NCI-H1694 treated with DMSO at 0.1 percent for 48 hours (cell line): ENCODE measurements at regions not wholly inside any gene's neighbourhood (a gene's known extent, or its start where the extent isn't known, plus 50 kb on each side); places are given as distances from the start of the nearest gene placed in this dataset.
"Not testable (repeated sequence)": the region's sequence is repeated elsewhere in the genome, so short reads cannot be mapped to it uniquely, and the experiment has no call there.

ENCODE experiments used
- DNase-seq: peaks from one replicate; lab custom pipeline; 2025; lab: John Stamatoyannopoulos, UW

DNA sequence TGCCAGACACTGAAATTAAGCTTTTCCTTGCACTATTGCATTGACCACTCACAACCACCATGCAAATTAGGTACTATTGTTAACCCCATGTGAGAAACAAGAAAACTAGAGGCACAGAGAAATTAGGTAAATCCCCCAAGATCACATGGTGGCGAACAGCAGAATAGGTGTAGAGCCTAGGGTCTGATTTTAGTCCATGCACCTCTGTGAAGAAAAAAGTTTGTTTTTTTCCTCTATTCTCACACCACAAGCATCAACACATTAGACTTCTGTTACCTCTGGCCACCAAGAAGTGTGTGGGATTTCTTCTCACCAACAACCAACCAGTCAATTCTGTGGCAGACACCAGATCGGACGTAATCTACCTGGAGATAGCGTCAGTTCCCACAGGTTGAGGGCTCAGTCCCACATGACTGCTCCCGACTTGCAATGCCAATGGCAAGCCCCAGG lies 391.9 kb downstream of the COG6 start:
- DNase-seq: no peak

DNA sequence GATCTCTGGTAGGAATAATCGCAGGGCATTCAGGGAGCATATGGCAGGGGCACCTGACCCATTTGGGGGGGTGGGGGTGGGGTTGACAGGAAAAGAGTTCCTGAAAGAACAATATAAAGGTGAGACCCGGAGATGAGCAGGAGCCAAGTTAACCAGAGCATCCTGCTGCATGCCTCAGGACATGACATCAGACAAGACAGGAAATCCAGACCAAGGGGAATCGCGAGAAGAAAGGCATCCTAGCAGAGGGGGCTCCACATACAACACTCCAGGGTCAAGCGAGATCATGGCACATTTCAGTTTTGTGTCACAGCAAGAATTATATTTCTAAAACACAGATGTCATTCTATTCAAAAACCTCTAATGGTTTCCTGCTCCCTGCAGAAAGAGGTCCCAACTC lies 393.1 kb downstream of the COG6 start:
- DNase-seq: no peak

DNA sequence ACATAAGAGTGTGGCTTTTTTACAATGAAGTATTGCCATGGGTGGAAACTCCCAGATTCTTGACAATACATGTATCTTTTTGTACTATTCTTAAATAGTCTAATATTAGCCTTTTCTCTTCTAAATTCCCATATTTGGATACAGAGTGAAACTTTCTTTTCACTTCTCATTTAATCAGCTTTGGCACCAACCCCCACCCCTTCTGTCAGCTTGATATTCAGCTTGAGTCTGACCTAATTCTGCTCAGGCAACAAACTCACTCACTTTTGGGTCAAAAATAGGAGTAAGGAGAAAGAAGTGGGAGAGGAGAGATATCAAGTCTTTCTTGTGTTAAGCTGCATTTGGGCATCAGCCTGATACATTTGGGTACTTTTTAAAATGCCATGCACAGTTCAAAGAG lies 397.5 kb downstream of the COG6 start:
- DNase-seq: no peak

DNA sequence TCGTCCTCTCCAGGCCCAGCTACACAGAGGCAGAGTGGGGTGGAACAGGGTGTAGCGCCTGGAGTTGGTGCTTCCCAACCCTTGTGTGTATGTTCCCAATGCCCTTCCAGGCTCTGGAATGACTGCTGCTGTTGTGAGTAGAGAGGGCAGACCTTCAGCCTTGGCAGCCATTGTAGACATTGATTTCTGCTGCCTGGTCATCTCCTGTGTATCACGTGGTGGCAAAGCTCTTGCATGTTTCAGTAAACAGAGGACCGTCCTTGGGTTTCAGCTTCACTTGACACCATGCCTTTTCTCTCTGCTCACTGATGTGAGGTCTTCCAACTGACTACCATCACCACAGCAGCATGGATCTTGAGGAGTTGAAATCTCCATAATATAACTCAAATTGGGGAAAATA lies 397.9 kb downstream of the COG6 start:
- DNase-seq: no peak

DNA sequence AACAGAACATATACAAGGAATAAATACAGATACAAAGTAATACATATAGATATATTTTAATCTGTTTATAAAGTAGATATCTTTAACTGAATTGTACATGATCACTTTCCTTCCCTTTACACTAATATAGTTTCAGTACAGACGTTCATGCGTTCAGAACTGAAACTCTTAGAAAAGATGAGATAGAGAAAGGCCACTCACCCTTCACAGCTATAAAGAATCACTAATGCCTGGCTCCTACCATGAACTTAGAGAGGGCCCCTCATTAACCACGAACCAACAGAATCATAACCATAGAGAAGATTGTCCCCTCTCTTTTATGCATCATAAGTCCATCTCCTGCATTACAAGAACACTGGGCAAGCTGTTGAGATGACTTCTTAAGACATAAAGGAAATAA lies 399.0 kb downstream of the COG6 start:
- not testable (repeated sequence) for DNase-seq

DNA sequence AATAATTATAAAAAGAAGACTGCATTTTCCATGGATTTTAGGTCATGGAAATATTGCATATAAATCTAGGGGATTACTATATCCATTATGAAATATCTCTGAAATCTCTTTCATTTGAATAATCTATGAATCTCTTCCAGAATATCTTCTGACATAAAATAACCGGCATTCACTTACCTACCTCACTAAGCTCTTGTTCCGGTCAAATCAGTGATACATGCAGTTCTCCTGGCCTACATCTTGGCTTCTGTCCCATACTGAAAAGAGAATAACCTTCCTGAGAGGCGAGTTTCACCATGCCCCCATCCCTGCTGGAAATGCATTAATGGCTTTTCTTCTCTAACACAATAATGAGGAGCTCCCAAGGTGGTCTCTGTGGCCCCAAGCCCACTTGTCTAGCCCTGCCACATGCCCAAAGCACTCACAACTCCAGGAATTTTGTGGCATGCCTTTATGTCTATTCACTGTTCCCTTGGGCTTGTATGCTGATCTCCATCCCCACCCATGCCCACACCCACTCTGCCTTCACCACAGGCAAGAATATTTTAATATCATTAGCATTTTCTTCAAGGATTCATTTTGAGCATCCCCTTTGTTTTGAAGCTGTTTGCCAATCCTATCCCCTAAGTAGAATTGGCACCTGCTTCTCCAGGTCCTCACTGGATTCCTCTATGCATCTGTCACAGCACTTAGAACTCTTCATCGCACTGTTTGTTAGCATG lies 401.6 kb downstream of the COG6 start:
- no peak for DNase-seq

DNA sequence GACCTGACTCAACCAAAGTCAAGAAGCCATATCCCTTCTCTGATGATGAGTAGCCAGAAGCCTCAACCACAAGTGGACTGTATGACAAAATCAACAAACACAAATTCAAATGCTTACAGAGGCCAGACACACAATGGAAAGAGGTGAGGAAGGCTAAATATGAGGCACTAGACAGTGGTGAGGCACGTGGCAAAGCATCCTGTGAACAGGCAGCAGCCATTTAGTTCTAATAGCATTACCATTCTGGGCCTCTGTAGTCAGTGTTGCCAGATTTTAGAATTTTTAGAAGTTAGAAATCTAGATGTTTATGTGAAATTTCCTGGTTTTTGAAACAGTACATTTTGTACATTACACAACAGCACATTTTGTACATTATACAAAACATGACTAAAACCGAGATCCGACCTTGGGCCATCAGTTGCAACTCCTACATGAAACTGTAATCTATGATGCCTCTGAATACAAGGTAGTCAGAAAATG lies 403.3 kb downstream of the COG6 start:
- peak; percentile 38 for DNase-seq

DNA sequence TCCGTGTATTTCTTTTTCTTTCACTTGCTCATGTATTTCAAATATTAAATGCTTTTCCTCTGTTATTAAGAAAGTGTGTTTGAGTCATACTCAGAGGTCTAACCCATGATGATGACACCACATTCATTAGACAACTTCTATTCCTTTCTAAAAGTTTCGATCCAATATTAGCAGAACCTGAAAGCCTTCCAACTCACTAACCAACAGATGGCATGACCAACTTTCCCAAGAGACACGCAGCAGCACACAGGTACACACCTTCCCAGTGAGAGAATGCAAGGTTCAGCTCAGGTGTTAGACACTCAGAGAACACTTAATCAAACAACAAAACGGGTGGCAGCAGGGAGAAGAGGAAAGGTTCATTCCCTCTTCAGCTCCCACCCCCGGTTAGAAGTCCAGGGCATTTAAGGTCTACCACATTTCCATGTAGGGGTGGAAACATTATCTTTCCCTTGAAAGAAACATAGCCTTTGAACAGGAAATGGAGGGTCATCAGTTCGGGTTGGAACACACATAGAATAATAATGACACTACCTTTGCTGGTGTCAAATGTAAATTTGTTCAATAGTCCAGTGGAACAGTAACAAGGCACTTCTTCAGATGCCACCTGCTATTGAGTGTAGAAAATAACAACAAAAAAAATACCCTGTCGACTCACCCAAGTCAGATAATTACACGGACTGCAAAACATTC lies 404.2 kb downstream of the COG6 start:
- peak; percentile 79 for DNase-seq

DNA sequence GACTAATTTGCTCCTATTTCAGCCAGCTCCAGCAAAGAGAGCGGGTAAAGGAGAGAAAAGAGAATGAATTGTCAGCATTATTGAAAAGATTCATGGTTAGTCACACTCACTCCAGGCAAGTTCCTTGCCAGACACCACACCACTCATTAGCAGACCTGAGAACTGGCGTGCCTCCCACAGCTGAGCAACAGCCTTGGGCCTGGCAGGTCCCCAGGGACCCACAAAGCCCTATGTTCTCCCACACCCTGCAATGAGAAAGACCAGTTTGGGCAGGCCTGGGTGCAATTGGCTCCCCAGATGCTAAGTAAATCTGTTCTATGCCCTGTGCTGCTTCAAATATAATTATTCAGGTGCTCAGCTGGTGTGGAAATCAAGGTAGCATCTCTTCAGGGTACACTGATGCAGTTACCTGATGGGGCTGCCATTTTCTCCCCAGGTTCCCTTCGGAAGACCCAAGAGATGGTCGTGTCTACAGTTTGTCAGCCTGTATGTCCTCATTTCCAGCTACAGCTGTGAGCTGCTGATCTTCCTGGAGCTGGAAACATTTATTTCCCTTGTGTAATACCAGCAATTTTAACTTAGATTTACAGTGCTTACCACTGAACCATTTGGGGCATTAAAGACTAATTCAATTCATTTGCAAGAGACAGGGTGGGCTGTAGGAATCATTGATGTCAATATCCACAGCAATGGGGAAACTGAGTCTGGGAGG lies 405.0 kb downstream of the COG6 start:
- peak; percentile 97 for DNase-seq

DNA sequence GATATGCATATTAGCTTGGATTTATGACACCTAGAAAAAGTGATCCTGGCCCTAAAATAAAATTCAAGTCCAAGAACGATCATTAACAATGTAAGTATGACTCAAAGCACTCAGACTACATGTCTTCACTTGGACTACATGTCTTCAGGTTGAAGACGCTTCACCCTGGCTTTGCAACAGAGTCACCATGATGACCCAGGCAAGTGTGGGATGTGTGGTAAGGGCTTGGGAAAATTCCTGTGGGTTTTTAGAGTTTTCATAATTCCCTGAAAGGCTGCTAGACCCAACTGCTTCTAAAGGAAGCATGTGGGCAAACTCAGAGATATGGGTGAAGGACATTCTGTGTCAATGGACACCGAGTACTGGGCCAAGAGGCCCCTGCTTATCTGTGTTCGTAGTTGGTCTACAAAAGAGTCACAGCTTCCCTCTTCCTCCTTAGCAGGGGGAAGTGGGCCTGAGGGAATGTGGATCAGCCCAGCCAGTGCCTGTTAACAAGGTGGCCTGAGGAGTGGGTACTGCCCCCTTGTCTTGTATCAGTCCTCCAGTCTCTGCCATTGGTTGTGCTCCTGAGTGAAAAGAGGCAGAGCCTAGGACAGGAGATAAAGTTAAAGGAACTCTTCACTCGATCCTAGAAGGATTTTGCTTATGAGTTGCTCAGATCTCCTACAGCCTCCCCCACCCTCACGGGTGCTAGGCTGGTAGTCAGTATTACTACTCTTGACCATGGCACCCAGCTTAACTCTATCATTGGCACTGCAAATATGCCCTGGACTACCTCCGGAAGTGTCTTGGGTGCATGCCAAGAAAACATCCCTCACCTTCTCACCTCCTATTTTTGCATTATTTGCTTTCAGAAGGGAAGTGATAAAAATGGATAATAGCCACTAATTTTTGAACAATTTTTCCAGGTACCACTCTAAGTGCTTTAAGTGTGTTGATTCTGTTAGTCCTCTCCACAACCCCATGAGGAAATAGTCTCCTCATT lies 406.3 kb downstream of the COG6 start:
- no peak for DNase-seq

DNA sequence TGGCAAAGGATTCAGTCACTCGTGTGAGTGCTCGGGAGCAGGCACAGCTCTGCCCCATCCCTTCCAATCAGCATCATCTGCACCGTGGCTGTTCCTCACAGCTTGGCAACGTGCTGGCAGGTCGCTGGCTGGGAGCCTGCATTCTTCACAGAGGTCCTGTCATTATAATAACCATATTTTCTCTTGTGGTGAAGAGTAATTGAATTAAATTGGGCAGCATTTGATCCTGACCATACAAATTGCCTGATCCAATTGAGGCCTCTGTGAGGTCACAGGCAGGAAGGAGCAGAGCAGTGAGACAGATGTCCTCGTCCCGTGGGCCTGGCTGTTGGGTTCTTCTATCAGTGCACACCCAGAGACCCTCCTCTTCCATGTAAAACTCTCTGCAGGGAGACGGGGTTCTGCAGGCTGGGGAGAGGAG lies 407.8 kb downstream of the COG6 start:
- peak; percentile 99 for DNase-seq

DNA sequence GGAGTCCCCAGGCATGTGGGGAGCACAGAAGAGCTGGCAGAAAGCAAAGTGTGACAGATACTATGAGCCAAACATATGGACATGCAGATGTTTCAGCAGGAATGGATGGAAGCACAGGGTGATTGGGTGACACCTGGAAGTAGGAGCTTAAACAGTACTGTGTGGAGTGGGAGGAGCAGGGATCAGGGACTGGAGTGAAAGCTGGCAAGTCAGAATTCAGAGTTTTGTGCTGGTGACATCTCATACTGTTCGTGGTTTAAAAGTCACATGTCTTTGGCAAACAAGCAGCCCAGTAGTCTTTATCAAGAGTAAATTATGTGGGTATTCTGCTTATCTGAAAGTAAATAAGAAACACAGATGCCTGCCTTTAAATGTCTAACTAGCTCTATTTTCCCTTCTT lies 408.2 kb downstream of the COG6 start:
- no peak for DNase-seq

DNA sequence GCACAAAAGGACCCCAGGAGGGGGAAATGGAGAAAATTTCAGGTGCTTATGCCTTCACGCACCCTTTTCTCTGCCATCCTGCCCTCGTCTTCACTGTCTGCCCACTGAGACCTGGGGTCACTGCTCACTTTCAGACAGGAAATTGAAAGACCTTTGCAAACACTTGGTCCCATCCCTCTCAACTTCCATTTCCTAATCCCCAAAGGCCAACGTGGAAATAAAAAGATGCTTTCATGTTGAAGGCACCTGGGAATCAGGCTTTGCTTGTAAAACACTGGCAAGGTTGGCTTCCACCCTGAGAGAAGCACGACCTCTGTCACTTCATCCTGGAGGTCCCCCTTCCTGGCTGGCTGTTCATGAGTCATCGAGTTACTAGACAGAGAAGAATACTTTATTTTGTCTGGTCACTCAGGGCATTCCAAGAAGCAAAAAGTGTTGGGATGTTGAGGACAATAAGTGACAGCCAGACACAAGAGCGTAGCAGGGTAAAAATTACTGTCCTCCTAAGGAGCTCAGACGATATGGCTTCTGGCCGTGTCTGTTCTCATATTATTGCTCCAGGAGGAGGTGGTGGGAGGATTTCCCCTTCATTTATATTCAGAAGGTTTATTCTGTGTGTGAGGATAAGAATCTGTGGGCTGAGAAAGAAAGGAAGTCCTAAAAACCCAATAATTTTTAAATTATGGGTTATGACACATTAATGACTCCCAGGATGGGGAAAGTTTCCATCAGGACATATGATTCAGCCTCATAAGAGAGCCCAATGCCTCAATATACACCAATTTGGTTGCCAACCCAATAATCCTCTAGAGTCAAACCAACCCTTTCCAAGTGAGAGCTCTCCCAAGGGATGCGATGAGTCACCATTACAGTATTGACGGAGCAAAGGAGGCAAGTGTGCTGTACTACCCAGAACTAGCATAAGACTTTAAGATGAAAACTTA lies 409.0 kb downstream of the COG6 start:
- DNase-seq: no peak

DNA sequence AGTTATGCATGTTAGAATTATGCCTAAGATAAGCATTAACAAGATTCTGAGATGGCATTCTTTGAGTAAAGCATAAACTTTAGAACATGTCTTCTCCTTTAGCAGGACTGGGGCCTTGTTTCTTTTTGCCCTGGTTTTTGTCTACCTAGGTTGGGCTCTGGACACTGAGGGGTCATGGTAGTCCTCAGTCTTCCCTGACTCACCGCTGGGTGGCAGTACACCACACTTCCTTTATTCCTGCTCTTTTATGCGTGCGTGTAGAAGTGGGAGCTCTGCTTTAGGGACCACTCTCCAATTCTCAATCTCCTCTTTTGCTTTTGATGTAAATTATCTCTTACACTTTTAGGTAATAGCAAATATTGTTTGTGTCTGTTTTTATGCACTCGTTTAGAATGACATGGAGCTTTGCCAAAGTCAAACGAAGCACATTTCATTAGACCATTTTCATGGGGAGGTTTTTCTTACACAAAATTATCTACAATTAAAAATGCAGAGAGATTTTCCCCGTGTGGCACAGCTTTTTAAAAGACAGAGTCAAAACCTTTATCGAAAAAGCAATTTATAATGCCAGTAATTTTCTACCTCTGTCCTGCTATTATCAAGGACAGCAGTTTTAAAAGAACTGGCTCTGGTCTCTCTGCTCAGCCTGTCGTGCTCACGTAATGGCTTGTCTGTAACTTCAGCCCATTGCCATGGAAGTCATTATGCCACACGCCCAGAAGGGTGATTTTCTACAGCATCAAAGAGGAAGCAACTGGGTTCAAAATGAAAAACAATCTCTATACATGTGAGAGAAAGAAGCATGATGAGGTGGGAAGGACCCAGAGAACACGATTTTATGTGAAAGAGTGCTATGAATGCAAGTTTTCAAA lies 413.9 kb downstream of the COG6 start:
- peak; percentile 88 for DNase-seq

DNA sequence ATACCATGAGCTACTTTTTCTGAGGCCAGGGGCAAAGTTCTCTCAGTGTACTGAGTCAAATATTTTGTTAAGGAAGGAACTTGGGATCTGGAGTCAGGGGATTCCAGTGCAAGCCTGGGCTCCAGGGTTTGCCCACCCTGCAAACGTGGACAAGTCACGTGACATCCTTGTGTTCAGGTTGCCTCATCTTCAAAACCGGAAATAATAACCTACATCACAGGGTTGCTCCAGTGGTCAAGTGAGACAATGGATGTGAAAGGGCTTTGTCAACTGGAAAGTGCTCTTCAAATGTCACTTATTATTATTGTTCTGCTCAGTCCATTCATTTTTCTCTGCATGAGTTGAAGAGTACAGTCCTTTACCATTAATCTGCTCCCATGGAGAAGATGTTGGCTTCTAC lies 414.9 kb downstream of the COG6 start:
- DNase-seq: no peak

DNA sequence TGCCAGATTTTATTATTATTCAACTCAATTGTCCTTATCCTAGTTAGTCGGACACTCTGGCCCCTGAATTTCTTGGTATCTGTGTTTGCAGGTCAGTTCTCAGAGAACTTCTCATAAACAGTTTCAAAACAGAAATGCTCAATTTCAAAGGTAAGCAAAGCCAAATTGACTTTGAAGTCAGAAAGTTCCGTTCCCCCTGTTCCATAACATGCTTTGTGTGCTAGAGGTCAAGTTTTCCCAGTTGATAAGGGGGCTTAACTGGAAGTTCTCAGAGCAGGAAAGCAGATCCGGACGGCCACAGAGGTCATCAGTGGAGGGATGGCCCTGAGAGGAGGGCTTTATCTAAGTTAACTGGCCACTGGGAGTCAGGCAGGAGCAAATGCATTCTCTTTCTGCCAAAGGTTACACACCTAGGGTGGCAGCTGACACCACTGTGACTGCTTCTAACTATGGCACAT lies 417.2 kb downstream of the COG6 start:
- DNase-seq: no peak

DNA sequence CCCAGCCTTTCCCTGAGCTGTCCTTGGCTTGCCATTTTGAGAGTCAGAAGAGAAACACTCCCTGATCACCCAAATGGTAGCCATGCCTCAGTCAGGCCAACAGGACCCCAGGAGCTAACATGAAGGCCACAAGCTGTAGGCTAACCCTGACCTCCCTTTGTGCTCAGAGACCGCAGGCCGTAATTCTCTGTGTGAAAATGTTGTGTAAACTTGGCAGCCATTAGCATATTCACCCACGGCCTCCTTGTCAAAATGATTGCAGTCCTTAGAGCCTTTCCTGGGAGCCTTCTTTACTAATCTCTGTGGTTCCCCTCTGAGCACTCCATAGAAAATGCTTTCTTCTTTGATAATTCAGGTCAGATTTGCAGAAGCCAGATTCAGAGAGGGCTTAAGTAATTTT lies 418.9 kb downstream of the COG6 start:
- no peak for DNase-seq

DNA sequence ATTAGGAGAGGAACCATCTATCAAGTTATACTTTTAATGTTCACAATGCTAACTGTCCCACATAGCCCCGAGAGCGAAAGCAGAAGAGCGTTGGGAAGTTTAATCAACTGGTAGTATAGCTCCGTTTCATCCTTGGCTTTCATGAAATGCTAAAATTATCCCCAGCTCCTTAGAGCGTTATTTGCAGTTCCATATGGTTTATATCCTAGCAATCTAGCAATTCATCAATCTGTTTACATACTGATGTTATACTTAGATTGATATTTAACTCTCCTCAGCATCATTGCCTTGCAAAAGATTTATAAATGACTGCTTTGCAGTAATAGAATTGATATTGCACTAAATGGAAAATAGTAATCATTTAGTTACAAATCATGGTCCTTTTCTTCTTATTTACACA lies 419.8 kb downstream of the COG6 start:
- DNase-seq: no peak

DNA sequence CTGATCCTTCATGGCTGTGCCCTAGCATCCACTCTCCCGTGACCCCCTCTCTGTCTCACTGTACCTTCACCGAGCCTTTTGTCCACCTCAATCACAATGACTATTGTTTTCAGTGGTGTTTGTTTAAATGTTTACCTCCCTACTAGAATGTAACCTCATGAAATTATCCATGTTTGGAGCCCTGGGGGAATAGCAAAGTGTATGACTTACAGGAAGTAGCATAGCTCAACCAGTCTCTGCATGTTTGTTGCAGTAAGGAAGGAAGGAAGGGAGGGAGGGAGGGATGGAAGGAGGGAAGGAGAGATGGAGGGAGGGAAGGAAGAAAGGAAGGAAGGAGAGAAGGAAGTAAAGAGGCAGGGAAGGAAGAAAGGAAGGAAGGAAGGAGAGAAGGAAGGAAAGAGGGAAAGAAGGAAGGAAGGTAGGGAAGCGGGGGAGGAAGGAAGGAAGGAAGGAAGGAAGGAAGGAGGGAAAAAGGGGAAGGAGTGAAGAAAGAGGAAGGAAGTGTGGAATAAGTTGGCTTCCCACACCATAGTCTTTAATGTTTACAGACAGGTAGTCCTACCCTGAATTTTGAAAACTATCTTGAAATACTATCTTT lies 421.4 kb downstream of the COG6 start:
- DNase-seq: no peak
